IMR-90 (cell line): ENCODE measurements at regions not wholly inside any gene's neighbourhood (a gene's known extent, or its start where the extent isn't known, plus 50 kb on each side); places are given as distances from the start of the nearest gene placed in this dataset.

Experiments used
- ATAC-seq: fragments of 200-7000 bp; cut with Tn5 transposase; 2 replicates; pipeline ENCODE4 v1.9.1; 2020; ENCODE audit warnings: low read depth, mild to moderate bottlenecking, moderate library complexity
- BruUV-seq: library from RNA; stranded (reverse); fragments of 400-500 nt; replicated peaks from 2 replicates; lab custom pipeline; 2021; lab: Mats Ljungman, UMichigan
- CTCF ChIA-PET: fragments of 300-600 bp; formaldehyde crosslinking; extraction: SDS; loops from one replicate; lab custom pipeline; 2021; ENCODE audit warnings: antibody characterized with exemption; lab: Yijun Ruan, JAX
- POLR2A ChIA-PET: fragments of 300-600 bp; sonication (Branson Sonifier 250); formaldehyde crosslinking; loops from one replicate; lab custom pipeline; 2022; ENCODE audit warnings: antibody characterized with exemption; ENCODE audit not compliant: unreplicated experiment; lab: Charles Lee
- DNase-seq: peaks from one replicate; pipeline ENCODE4 v3.0.0; 2013
- H2AFZ ChIP-seq: replicated peaks from 2 replicates; pipeline ENCODE3; 2013; ENCODE audit warnings: low read length, mild to moderate bottlenecking; ENCODE audit not compliant: poor library complexity
- H2AK5ac ChIP-seq: 2 replicates; pipeline ENCODE4 v1.6.1; 2013; ENCODE audit warnings: low read depth, low read length, inconsistent platforms
- H2AK9ac ChIP-seq: replicated peaks from 2 replicates; pipeline ENCODE3; 2013; ENCODE audit warnings: mild to moderate bottlenecking, low read depth, low read length, moderate library complexity; ENCODE audit not compliant: poor library complexity
- H2BK120ac ChIP-seq: 2 replicates; pipeline ENCODE4 v1.6.1; 2013; ENCODE audit warnings: low read depth, low read length, inconsistent platforms
- H2BK15ac ChIP-seq: 3 replicates; pipeline ENCODE4 v1.6.1; 2013; ENCODE audit warnings: low read depth, low read length, inconsistent platforms
- H2BK20ac ChIP-seq: 2 replicates; pipeline ENCODE4 v1.6.1; 2013; ENCODE audit warnings: low read depth, mild to moderate bottlenecking, inconsistent platforms, low read length, moderate library complexity
- H2BK5ac ChIP-seq: 2 replicates; pipeline ENCODE4 v1.6.1; 2013; ENCODE audit warnings: mild to moderate bottlenecking, low read depth, low read length, inconsistent platforms; ENCODE audit not compliant: poor library complexity, severe bottlenecking
- H3K14ac ChIP-seq: replicated peaks from 2 replicates; pipeline ENCODE4 v1.6.1; 2013; ENCODE audit warnings: low read depth, low read length, inconsistent platforms
- H3K18ac ChIP-seq: 2 replicates; pipeline ENCODE4 v1.6.1; 2013; ENCODE audit warnings: low read depth, low read length, control low read depth
- H3K23ac ChIP-seq: 2 replicates; pipeline ENCODE4 v1.6.1; 2013; ENCODE audit warnings: low read depth, low read length, inconsistent platforms
- H3K27ac ChIP-seq: 2 replicates; pipeline ENCODE4 v1.5.1; 2013; ENCODE audit warnings: mild to moderate bottlenecking, control low read depth, low read length; ENCODE audit not compliant: insufficient read depth
- H3K27me3 ChIP-seq: 2 replicates; pipeline ENCODE4 v1.6.1; 2013; ENCODE audit warnings: low read length; ENCODE audit not compliant: control insufficient read depth, insufficient read depth
- H3K36me3 ChIP-seq: 2 replicates; pipeline ENCODE4 v1.6.1; 2013; ENCODE audit warnings: low read length, mixed read lengths; ENCODE audit not compliant: control insufficient read depth, insufficient read depth
- H3K4ac ChIP-seq: 2 replicates; pipeline ENCODE4 v1.6.1; 2013; ENCODE audit warnings: low read depth, low read length, inconsistent platforms
- H3K4me1 ChIP-seq: 2 replicates; pipeline ENCODE4 v1.6.1; 2013; ENCODE audit warnings: low read length, mixed read lengths; ENCODE audit not compliant: control insufficient read depth, insufficient read depth
- H3K4me2 ChIP-seq: 2 replicates; pipeline ENCODE4 v1.6.1; 2013; ENCODE audit warnings: low read depth, mild to moderate bottlenecking, control low read depth, low read length, moderate library complexity
- H3K4me3 ChIP-seq: 2 replicates; pipeline ENCODE4 v1.5.1; 2013; ENCODE audit warnings: low read depth, mild to moderate bottlenecking, control low read depth, low read length, moderate library complexity; ENCODE audit not compliant: insufficient read depth
- H3K56ac ChIP-seq: 2 replicates; pipeline ENCODE4 v1.6.1; 2013; ENCODE audit warnings: low read length, inconsistent platforms; ENCODE audit not compliant: insufficient read depth; ENCODE audit errors: extremely low read depth
- H3K79me1 ChIP-seq, 2 experiments: 2 replicates each; pipeline ENCODE4 v1.6.1; 2013; ENCODE audit warnings: low read length in 2 of 2, inconsistent platforms in 1 of 2, low read depth in 1 of 2
- H3K9ac ChIP-seq: 2 replicates; pipeline ENCODE4 v1.6.1; 2013; ENCODE audit warnings: low read depth, low read length, control low read depth
- H3K9me1 ChIP-seq: 2 replicates; pipeline ENCODE4 v1.6.1; 2013; ENCODE audit warnings: low read length, inconsistent platforms; ENCODE audit not compliant: insufficient read depth
- H3K9me3 ChIP-seq: 2 replicates; pipeline ENCODE4 v1.6.1; 2013; ENCODE audit warnings: low read length; ENCODE audit not compliant: control insufficient read depth, insufficient read depth
- H4K20me1 ChIP-seq: 2 replicates; pipeline ENCODE4 v1.6.1; 2013; ENCODE audit warnings: low read length, inconsistent platforms; ENCODE audit not compliant: insufficient read depth
- H4K5ac ChIP-seq: 2 replicates; pipeline ENCODE4 v1.6.1; 2013; ENCODE audit warnings: mild to moderate bottlenecking, low read depth, low read length, control low read depth
- H4K8ac ChIP-seq, 2 experiments: 2 replicates each; pipeline ENCODE4 v1.6.1; 2013; ENCODE audit warnings: low read depth in 2 of 2, low read length in 2 of 2, control low read depth in 1 of 2, inconsistent platforms in 1 of 2
- H4K91ac ChIP-seq: 2 replicates; pipeline ENCODE4 v1.6.1; 2013; ENCODE audit warnings: low read depth, low read length, inconsistent platforms; ENCODE audit not compliant: insufficient read depth
- BHLHE40 ChIP-seq: fragments of 150-350 bp; IDR thresholded peaks from 2 replicates; pipeline ENCODE4 v1.6.1; 2016; ENCODE audit warnings: mild to moderate bottlenecking, low read depth, low read length
- CEBPB ChIP-seq: IDR thresholded peaks from 2 replicates; pipeline ENCODE4 v1.6.1; 2012; ENCODE audit warnings: low read depth, low read length, improper control_type of control experiment
- CHD1 ChIP-seq: IDR thresholded peaks from 2 replicates; pipeline ENCODE4 v1.6.1; 2012; ENCODE audit warnings: low read depth, low read length, improper control_type of control experiment
- MAZ ChIP-seq: IDR thresholded peaks from 2 replicates; pipeline ENCODE4 v1.6.1; 2012; ENCODE audit warnings: low read depth, mild to moderate bottlenecking, low read length, improper control_type of control experiment, moderate library complexity, borderline replicate concordance
- MXI1 ChIP-seq: IDR thresholded peaks from 2 replicates; pipeline ENCODE4 v1.6.1; 2012; ENCODE audit warnings: low read depth, mild to moderate bottlenecking, low read length, moderate library complexity, borderline replicate concordance
- POLR2A ChIP-seq: IDR thresholded peaks from 2 replicates; pipeline ENCODE4 v1.6.1; 2012; ENCODE audit warnings: mild to moderate bottlenecking, low read depth, low read length
- RAD21 ChIP-seq: IDR thresholded peaks from 2 replicates; pipeline ENCODE4 v1.6.1; 2012; ENCODE audit warnings: low read length, improper control_type of control experiment
- RCOR1 ChIP-seq: IDR thresholded peaks from 2 replicates; pipeline ENCODE4 v1.6.1; 2012; ENCODE audit warnings: mild to moderate bottlenecking, low read length, improper control_type of control experiment; ENCODE audit not compliant: insufficient replicate concordance
- RFX5 ChIP-seq: IDR thresholded peaks from 2 replicates; pipeline ENCODE4 v1.8.0; 2012; ENCODE audit warnings: low read depth, mild to moderate bottlenecking, low read length, moderate library complexity
- dilution Hi-C: fragments of 300-500 bp; cut with HindIII; formaldehyde crosslinking; loops from one replicate; pipeline ENCODE4 v1.14.3; 2018; ENCODE audit warnings: low sequenced_read_pairs; ENCODE audit not compliant: unreplicated experiment
- in situ Hi-C: fragments of 300-500 bp; cut with MboI; formaldehyde crosslinking; loops from 3 replicates; pipeline ENCODE4 v1.14.3; 2019; ENCODE audit warnings: low sequenced_read_pairs, inconsistent platforms, mixed read lengths
- intact Hi-C: fragments of 100-400 bp; cut with micrococcal nuclease; formaldehyde crosslinking; loops from 2 replicates; pipeline ENCODE4 v1.10.0; 2022

DNA sequence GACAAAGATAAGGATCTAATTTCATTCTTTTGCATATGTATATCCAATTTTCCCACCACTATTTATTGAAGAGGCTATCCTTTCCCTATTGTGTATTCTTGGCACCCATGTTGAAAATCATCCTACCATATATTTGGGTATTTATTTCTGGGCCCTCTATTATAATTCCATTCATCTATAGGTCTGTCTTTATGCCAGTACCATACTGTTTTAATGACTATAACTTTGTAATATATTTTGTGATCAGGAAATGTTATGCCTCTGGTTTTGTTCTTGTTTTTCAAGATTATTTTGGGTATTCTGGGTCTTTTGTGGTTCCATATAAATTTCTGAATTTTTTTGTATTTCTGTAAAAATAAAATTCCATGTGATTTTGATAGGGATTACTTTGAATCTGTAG, 347.6 kb upstream of the SULF2 start:
- DNase-seq, result no peak
- H2BK15ac ChIP-seq, result no peak overlapping the region
- H3K18ac ChIP-seq, result no peak overlapping the region
- no peak overlapping the region for H2BK20ac ChIP-seq
- no peak overlapping the region for H2AFZ ChIP-seq
- 0 out of 2 replicates have a peak, but pooled peaks cover 2% of the 10 kb centered on the region for H3K9me3 ChIP-seq
- no peaks in the 10 kb centered on the region for H3K27me3 ChIP-seq
- H3K14ac ChIP-seq, result no peak overlapping the region
- no peak overlapping the region for H2BK5ac ChIP-seq
- no peak overlapping the region for H3K56ac ChIP-seq
- H3K4me2 ChIP-seq, result no peak overlapping the region
- H3K4me3 ChIP-seq, result no peak overlapping the region
- H3K9me1 ChIP-seq, result no peaks in the 10 kb centered on the region
- ATAC-seq, result no peak
- no peak overlapping the region for H3K23ac ChIP-seq
- no peak overlapping the region for H4K91ac ChIP-seq
- H3K36me3 ChIP-seq, result no peaks in the 10 kb centered on the region
- in situ Hi-C loops (no loop called here), intact Hi-C loops (no loop called here), dilution Hi-C loops (no loop called here)
- no peaks in the 10 kb centered on the region for H4K20me1 ChIP-seq
- no peak overlapping the region for H2BK120ac ChIP-seq
- H3K4me1 ChIP-seq, result no peaks in the 10 kb centered on the region
- H2AK5ac ChIP-seq, result no peak overlapping the region
- no peak overlapping the region for H4K8ac ChIP-seq
- H4K5ac ChIP-seq, result no peak overlapping the region
- ChIA-PET POLR2A (no interaction called here), CTCF (no interaction called here)
- H3K27ac ChIP-seq, result no peak overlapping the region
- H3K9ac ChIP-seq, result no peak overlapping the region
- no TSS peak for BruUV-seq
- no peaks in the 10 kb centered on the region for H3K79me1 ChIP-seq
- H2AK9ac ChIP-seq, result no peak overlapping the region
- no peak overlapping the region for H3K4ac ChIP-seq
- TF ChIP-seq RAD21 (no peak), CHD1 (no peak), MAZ (no peak), RFX5 (no peak), BHLHE40 (no peak), RCOR1 (no peak), MXI1 (no peak), POLR2A (no peak), CEBPB (no peak)
